IMR-90 (cell line): ENCODE measurements at regions not wholly inside any gene's neighbourhood (a gene's known extent, or its start where the extent isn't known, plus 50 kb on each side); places are given as distances from the start of the nearest gene placed in this dataset.

Experiments
- ATAC-seq: fragments of 200-7000 bp; cut with Tn5 transposase; 2 replicates; pipeline ENCODE4 v1.9.1; 2020; ENCODE audit warnings: low read depth, mild to moderate bottlenecking, moderate library complexity
- BruUV-seq: library from RNA; stranded (reverse); fragments of 400-500 nt; replicated peaks from 2 replicates; lab custom pipeline; 2021; lab: Mats Ljungman, UMichigan
- CTCF ChIA-PET: fragments of 300-600 bp; formaldehyde crosslinking; extraction: SDS; loops from one replicate; lab custom pipeline; 2021; ENCODE audit warnings: antibody characterized with exemption; lab: Yijun Ruan, JAX
- POLR2A ChIA-PET: fragments of 300-600 bp; sonication (Branson Sonifier 250); formaldehyde crosslinking; loops from one replicate; lab custom pipeline; 2022; ENCODE audit warnings: antibody characterized with exemption; ENCODE audit not compliant: unreplicated experiment; lab: Charles Lee
- DNase-seq: peaks from one replicate; pipeline ENCODE4 v3.0.0; 2013
- H2AFZ ChIP-seq: replicated peaks from 2 replicates; pipeline ENCODE3; 2013; ENCODE audit warnings: low read length, mild to moderate bottlenecking; ENCODE audit not compliant: poor library complexity
- H2AK5ac ChIP-seq: 2 replicates; pipeline ENCODE4 v1.6.1; 2013; ENCODE audit warnings: low read depth, low read length, inconsistent platforms
- H2AK9ac ChIP-seq: replicated peaks from 2 replicates; pipeline ENCODE3; 2013; ENCODE audit warnings: mild to moderate bottlenecking, low read depth, low read length, moderate library complexity; ENCODE audit not compliant: poor library complexity
- H2BK120ac ChIP-seq: 2 replicates; pipeline ENCODE4 v1.6.1; 2013; ENCODE audit warnings: low read depth, low read length, inconsistent platforms
- H2BK15ac ChIP-seq: 3 replicates; pipeline ENCODE4 v1.6.1; 2013; ENCODE audit warnings: low read depth, low read length, inconsistent platforms
- H2BK20ac ChIP-seq: 2 replicates; pipeline ENCODE4 v1.6.1; 2013; ENCODE audit warnings: low read depth, mild to moderate bottlenecking, inconsistent platforms, low read length, moderate library complexity
- H2BK5ac ChIP-seq: 2 replicates; pipeline ENCODE4 v1.6.1; 2013; ENCODE audit warnings: mild to moderate bottlenecking, low read depth, low read length, inconsistent platforms; ENCODE audit not compliant: poor library complexity, severe bottlenecking
- H3K14ac ChIP-seq: replicated peaks from 2 replicates; pipeline ENCODE4 v1.6.1; 2013; ENCODE audit warnings: low read depth, low read length, inconsistent platforms
- H3K18ac ChIP-seq: 2 replicates; pipeline ENCODE4 v1.6.1; 2013; ENCODE audit warnings: low read depth, low read length, control low read depth
- H3K23ac ChIP-seq: 2 replicates; pipeline ENCODE4 v1.6.1; 2013; ENCODE audit warnings: low read depth, low read length, inconsistent platforms
- H3K27ac ChIP-seq: 2 replicates; pipeline ENCODE4 v1.5.1; 2013; ENCODE audit warnings: mild to moderate bottlenecking, control low read depth, low read length; ENCODE audit not compliant: insufficient read depth
- H3K27me3 ChIP-seq: 2 replicates; pipeline ENCODE4 v1.6.1; 2013; ENCODE audit warnings: low read length; ENCODE audit not compliant: control insufficient read depth, insufficient read depth
- H3K36me3 ChIP-seq: 2 replicates; pipeline ENCODE4 v1.6.1; 2013; ENCODE audit warnings: low read length, mixed read lengths; ENCODE audit not compliant: control insufficient read depth, insufficient read depth
- H3K4ac ChIP-seq: 2 replicates; pipeline ENCODE4 v1.6.1; 2013; ENCODE audit warnings: low read depth, low read length, inconsistent platforms
- H3K4me1 ChIP-seq: 2 replicates; pipeline ENCODE4 v1.6.1; 2013; ENCODE audit warnings: low read length, mixed read lengths; ENCODE audit not compliant: control insufficient read depth, insufficient read depth
- H3K4me2 ChIP-seq: 2 replicates; pipeline ENCODE4 v1.6.1; 2013; ENCODE audit warnings: low read depth, mild to moderate bottlenecking, control low read depth, low read length, moderate library complexity
- H3K4me3 ChIP-seq: 2 replicates; pipeline ENCODE4 v1.5.1; 2013; ENCODE audit warnings: low read depth, mild to moderate bottlenecking, control low read depth, low read length, moderate library complexity; ENCODE audit not compliant: insufficient read depth
- H3K56ac ChIP-seq: 2 replicates; pipeline ENCODE4 v1.6.1; 2013; ENCODE audit warnings: low read length, inconsistent platforms; ENCODE audit not compliant: insufficient read depth; ENCODE audit errors: extremely low read depth
- H3K79me1 ChIP-seq, 2 experiments: 2 replicates each; pipeline ENCODE4 v1.6.1; 2013; ENCODE audit warnings: low read length in 2 of 2, inconsistent platforms in 1 of 2, low read depth in 1 of 2
- H3K9ac ChIP-seq: 2 replicates; pipeline ENCODE4 v1.6.1; 2013; ENCODE audit warnings: low read depth, low read length, control low read depth
- H3K9me1 ChIP-seq: 2 replicates; pipeline ENCODE4 v1.6.1; 2013; ENCODE audit warnings: low read length, inconsistent platforms; ENCODE audit not compliant: insufficient read depth
- H3K9me3 ChIP-seq: 2 replicates; pipeline ENCODE4 v1.6.1; 2013; ENCODE audit warnings: low read length; ENCODE audit not compliant: control insufficient read depth, insufficient read depth
- H4K20me1 ChIP-seq: 2 replicates; pipeline ENCODE4 v1.6.1; 2013; ENCODE audit warnings: low read length, inconsistent platforms; ENCODE audit not compliant: insufficient read depth
- H4K5ac ChIP-seq: 2 replicates; pipeline ENCODE4 v1.6.1; 2013; ENCODE audit warnings: mild to moderate bottlenecking, low read depth, low read length, control low read depth
- H4K8ac ChIP-seq, 2 experiments: 2 replicates each; pipeline ENCODE4 v1.6.1; 2013; ENCODE audit warnings: low read depth in 2 of 2, low read length in 2 of 2, control low read depth in 1 of 2, inconsistent platforms in 1 of 2
- H4K91ac ChIP-seq: 2 replicates; pipeline ENCODE4 v1.6.1; 2013; ENCODE audit warnings: low read depth, low read length, inconsistent platforms; ENCODE audit not compliant: insufficient read depth
- BHLHE40 ChIP-seq: fragments of 150-350 bp; IDR thresholded peaks from 2 replicates; pipeline ENCODE4 v1.6.1; 2016; ENCODE audit warnings: mild to moderate bottlenecking, low read depth, low read length
- CEBPB ChIP-seq: IDR thresholded peaks from 2 replicates; pipeline ENCODE4 v1.6.1; 2012; ENCODE audit warnings: low read depth, low read length, improper control_type of control experiment
- CHD1 ChIP-seq: IDR thresholded peaks from 2 replicates; pipeline ENCODE4 v1.6.1; 2012; ENCODE audit warnings: low read depth, low read length, improper control_type of control experiment
- CTCF ChIP-seq: conservative IDR thresholded peaks from 2 replicates; pipeline ENCODE4 v1.5.1; 2012; ENCODE audit warnings: mild to moderate bottlenecking, low read depth, low read length, improper control_type of control experiment
- ELK1 ChIP-seq: fragments of 150-350 bp; IDR thresholded peaks from 2 replicates; pipeline ENCODE4 v1.6.1; 2016; ENCODE audit warnings: low read depth, mild to moderate bottlenecking, low read length, moderate library complexity, borderline replicate concordance
- MAFK ChIP-seq: IDR thresholded peaks from 2 replicates; pipeline ENCODE4 v1.6.1; 2012; ENCODE audit warnings: low read depth, low read length, improper control_type of control experiment
- MAZ ChIP-seq: IDR thresholded peaks from 2 replicates; pipeline ENCODE4 v1.6.1; 2012; ENCODE audit warnings: low read depth, mild to moderate bottlenecking, low read length, improper control_type of control experiment, moderate library complexity, borderline replicate concordance
- MXI1 ChIP-seq: IDR thresholded peaks from 2 replicates; pipeline ENCODE4 v1.6.1; 2012; ENCODE audit warnings: low read depth, mild to moderate bottlenecking, low read length, moderate library complexity, borderline replicate concordance
- NFE2L2 ChIP-seq: fragments of 150-350 bp; IDR thresholded peaks from 2 replicates; pipeline ENCODE4 v1.6.1; 2016; ENCODE audit warnings: low read depth, mild to moderate bottlenecking, low read length
- POLR2A ChIP-seq: IDR thresholded peaks from 2 replicates; pipeline ENCODE4 v1.6.1; 2012; ENCODE audit warnings: mild to moderate bottlenecking, low read depth, low read length
- RAD21 ChIP-seq: IDR thresholded peaks from 2 replicates; pipeline ENCODE4 v1.6.1; 2012; ENCODE audit warnings: low read length, improper control_type of control experiment
- RCOR1 ChIP-seq: IDR thresholded peaks from 2 replicates; pipeline ENCODE4 v1.6.1; 2012; ENCODE audit warnings: mild to moderate bottlenecking, low read length, improper control_type of control experiment; ENCODE audit not compliant: insufficient replicate concordance
- RFX5 ChIP-seq: IDR thresholded peaks from 2 replicates; pipeline ENCODE4 v1.8.0; 2012; ENCODE audit warnings: low read depth, mild to moderate bottlenecking, low read length, moderate library complexity
- SMC3 ChIP-seq: fragments of 150-350 bp; IDR thresholded peaks from 2 replicates; pipeline ENCODE4 v1.6.1; 2016; ENCODE audit warnings: low read depth, mild to moderate bottlenecking, antibody characterized with exemption, low read length, moderate library complexity
- WGBS, 2 experiments: methylation state at CpG; one replicate each; pipeline versions ENCODE4 v1.1.5 to v1.1.7; 2013; ENCODE audit warnings: missing lambda C conversion rate in 2 of 2; ENCODE audit not compliant: insufficient read length in 1 of 2; ENCODE audit errors: extremely low coverage in 2 of 2; 5-methylcytosine and 5-hydroxymethylcytosine counted together
- dilution Hi-C: fragments of 300-500 bp; cut with HindIII; formaldehyde crosslinking; loops from one replicate; pipeline ENCODE4 v1.14.3; 2018; ENCODE audit warnings: low sequenced_read_pairs; ENCODE audit not compliant: unreplicated experiment
- in situ Hi-C: fragments of 300-500 bp; cut with MboI; formaldehyde crosslinking; loops from 3 replicates; pipeline ENCODE4 v1.14.3; 2019; ENCODE audit warnings: low sequenced_read_pairs, inconsistent platforms, mixed read lengths
- intact Hi-C: fragments of 100-400 bp; cut with micrococcal nuclease; formaldehyde crosslinking; loops from 2 replicates; pipeline ENCODE4 v1.10.0; 2022
- TF ChIP-seq, protein P1 (sequence below): fragments of 150-350 bp; IDR thresholded peaks from 2 replicates; pipeline ENCODE4 v1.6.1; 2017; ENCODE audit warnings: mild to moderate bottlenecking, antibody characterized with exemption, low read length, low read depth

DNA sequence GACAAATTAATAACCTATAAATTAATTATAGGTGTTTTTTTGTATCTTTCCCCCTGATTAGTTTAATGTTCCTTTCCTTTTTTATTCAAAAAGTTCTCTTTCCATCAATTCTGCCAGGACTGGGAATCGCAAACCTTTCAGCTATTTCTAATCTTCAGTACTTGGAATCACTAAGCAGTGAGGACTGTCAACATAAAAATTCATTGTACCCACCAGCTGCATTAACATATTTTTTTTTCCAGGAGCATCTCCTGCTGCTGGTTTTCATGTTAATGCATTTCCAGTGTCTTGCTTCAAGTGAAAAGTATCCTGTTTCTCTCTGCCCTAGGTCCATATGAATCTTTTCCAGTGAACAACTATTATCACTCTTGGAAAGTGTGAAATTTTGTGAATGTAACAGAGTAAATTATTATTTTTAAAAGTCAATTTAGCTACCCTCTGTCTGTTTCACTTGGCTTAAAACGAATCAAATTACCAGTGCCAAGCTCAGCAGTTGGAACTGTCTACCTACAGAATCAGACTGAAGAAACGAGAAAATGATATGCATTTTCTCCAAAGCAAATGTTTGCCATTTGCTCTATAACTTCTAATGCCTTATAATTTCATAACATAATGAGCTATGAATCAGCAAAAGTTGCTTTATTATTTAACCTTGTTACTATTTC, 804.4 kb downstream of the EPHA4 start:
- no CpG with 5 or more reads among the region's 3 CpGs for WGBS, 2 experiments
- no peak overlapping the region for H3K4ac ChIP-seq
- no peaks in the 10 kb centered on the region for H3K9me1 ChIP-seq
- H3K36me3 ChIP-seq: no peaks in the 10 kb centered on the region
- H4K91ac ChIP-seq: no peak overlapping the region
- H3K4me1 ChIP-seq: no peaks in the 10 kb centered on the region
- no TSS peak for BruUV-seq
- H2BK15ac ChIP-seq: no peak overlapping the region
- H3K9me3 ChIP-seq: no peaks in the 10 kb centered on the region
- DNase-seq (no peak), ATAC-seq (no peak)
- TF ChIP-seq RFX5 (no peak), BHLHE40 (no peak), MAFK (no peak), MAZ (no peak), NFE2L2 (no peak), SMC3 (no peak), CTCF (no peak), CEBPB (no peak), ELK1 (no peak), RCOR1 (no peak), RAD21 (no peak), POLR2A (no peak), MXI1 (no peak), CHD1 (no peak)
- TF ChIP-seq, protein P1, sequence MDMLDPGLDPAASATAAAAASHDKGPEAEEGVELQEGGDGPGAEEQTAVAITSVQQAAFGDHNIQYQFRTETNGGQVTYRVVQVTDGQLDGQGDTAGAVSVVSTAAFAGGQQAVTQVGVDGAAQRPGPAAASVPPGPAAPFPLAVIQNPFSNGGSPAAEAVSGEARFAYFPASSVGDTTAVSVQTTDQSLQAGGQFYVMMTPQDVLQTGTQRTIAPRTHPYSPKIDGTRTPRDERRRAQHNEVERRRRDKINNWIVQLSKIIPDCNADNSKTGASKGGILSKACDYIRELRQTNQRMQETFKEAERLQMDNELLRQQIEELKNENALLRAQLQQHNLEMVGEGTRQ: no peak
- no peak overlapping the region for H3K4me3 ChIP-seq
- no peak overlapping the region for H2BK20ac ChIP-seq
- H2AK9ac ChIP-seq: no peak overlapping the region
- H2AK5ac ChIP-seq: no peak overlapping the region
- no peaks in the 10 kb centered on the region for H3K79me1 ChIP-seq
- no peak overlapping the region for H4K5ac ChIP-seq
- CTCF ChIA-PET: interaction anchor here (0.6 kb wide), 1 partner anchor 413 kb away, joined by 4 read pairs; no protein-coding TSS in a partner anchor
- dilution Hi-C loops (no loop called here), in situ Hi-C loops (no loop called here), intact Hi-C loops (no loop called here)
- H3K27ac ChIP-seq: no peak overlapping the region
- no peak overlapping the region for H3K9ac ChIP-seq
- H3K14ac ChIP-seq: no peak overlapping the region
- no peaks in the 10 kb centered on the region for H4K20me1 ChIP-seq
- no peak overlapping the region for H3K23ac ChIP-seq
- peaks cover 2% of the 10 kb centered on the region; the same call in 1 of the 2 replicates for H3K27me3 ChIP-seq
- H2BK120ac ChIP-seq: no peak overlapping the region
- H2BK5ac ChIP-seq: no peak overlapping the region
- no peak overlapping the region for H3K18ac ChIP-seq
- no peak overlapping the region for H4K8ac ChIP-seq
- no peak overlapping the region for H3K4me2 ChIP-seq
- POLR2A ChIA-PET: no interaction called here
- H2AFZ ChIP-seq: no peak overlapping the region
- no peak overlapping the region for H3K56ac ChIP-seq
